ENCODE measurements at regions not wholly inside any gene's neighbourhood (a gene's known extent, or its start where the extent isn't known, plus 50 kb on each side); places are given as distances from the start of the nearest gene placed in this dataset.

DNA sequence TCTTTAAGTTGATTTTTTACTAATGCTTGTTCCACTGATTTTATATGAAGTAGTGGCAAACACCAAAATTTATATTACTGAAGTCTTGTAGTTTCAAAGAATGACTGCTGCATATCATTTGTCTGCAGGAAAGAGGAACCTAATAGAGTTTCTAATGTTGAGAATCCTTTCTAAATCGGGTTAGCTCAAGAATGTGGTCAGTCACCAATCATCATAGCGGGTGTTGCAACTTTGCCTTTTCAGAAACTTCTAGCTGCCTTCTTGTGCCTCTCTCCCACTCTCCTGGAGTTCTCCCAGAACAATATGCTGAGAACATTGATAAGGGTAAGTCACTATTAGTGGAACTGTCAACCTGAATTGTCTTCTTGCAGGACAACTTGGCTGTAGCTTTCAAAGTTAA, 524.8 kb upstream of the SORCS1 start:
- TF ChIP-seq, protein P1, sequence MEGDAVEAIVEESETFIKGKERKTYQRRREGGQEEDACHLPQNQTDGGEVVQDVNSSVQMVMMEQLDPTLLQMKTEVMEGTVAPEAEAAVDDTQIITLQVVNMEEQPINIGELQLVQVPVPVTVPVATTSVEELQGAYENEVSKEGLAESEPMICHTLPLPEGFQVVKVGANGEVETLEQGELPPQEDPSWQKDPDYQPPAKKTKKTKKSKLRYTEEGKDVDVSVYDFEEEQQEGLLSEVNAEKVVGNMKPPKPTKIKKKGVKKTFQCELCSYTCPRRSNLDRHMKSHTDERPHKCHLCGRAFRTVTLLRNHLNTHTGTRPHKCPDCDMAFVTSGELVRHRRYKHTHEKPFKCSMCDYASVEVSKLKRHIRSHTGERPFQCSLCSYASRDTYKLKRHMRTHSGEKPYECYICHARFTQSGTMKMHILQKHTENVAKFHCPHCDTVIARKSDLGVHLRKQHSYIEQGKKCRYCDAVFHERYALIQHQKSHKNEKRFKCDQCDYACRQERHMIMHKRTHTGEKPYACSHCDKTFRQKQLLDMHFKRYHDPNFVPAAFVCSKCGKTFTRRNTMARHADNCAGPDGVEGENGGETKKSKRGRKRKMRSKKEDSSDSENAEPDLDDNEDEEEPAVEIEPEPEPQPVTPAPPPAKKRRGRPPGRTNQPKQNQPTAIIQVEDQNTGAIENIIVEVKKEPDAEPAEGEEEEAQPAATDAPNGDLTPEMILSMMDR (IDR thresholded peaks at IDR 0.05) = no peak
- no peak for TF ChIP-seq FOXS1 (CRISPR knock-in tag; IDR thresholded peaks at IDR 0.05)
- TF ChIP-seq EP300 (IDR thresholded peaks at IDR 0.05) = no peak
- no peak for TF ChIP-seq MYC (IDR thresholded peaks at IDR 0.05; ENCODE audit: borderline replicate concordance, low read length)
- TF ChIP-seq CBX8 (IDR thresholded peaks at IDR 0.05) = no peak
- TF ChIP-seq, protein P2, sequence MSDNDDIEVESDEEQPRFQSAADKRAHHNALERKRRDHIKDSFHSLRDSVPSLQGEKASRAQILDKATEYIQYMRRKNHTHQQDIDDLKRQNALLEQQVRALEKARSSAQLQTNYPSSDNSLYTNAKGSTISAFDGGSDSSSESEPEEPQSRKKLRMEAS (IDR thresholded peaks at IDR 0.05) = no peak
- no peak for TF ChIP-seq TFCP2L1 (CRISPR knock-in tag; IDR thresholded peaks at IDR 0.05)
- no peak for TF ChIP-seq POLR2A (IDR thresholded peaks at IDR 0.05; ENCODE audit: low read length)
- TF ChIP-seq RAD21 (conservative IDR thresholded peaks at IDR 0.05 in 1 of 2, IDR thresholded peaks at IDR 0.05 in 1 of 2) = no peak
